Calu3 (cell line): ENCODE measurements at regions not wholly inside any gene's neighbourhood (a gene's known extent, or its start where the extent isn't known, plus 50 kb on each side); places are given as distances from the start of the nearest gene placed in this dataset.
A peak's percentile ranks its signal among the peaks of the same experiment; 100 is the strongest.

Source experiments
- BruUV-seq: library from RNA; stranded (reverse); fragments of 400-500 nt; replicated peaks from 2 replicates; lab custom pipeline; 2021; lab: Mats Ljungman, UMichigan
- CTCF ChIA-PET: fragments of 300-600 bp; sonication (Branson Sonifier 250); formaldehyde crosslinking; loops from one replicate; lab custom pipeline; 2022; ENCODE audit warnings: antibody characterized with exemption; lab: Charles Lee
- DNase-seq: peaks from one replicate; pipeline ENCODE4 v3.0.0; 2022
- H3K27ac Mint-ChIP-seq: one replicate; pipeline ENCODE4 v1.8.0; 2022; ENCODE audit warnings: mixed read lengths; ENCODE audit not compliant: unreplicated experiment
- H3K27me3 Mint-ChIP-seq: one replicate; pipeline ENCODE4 v1.8.0; 2022; ENCODE audit warnings: mixed read lengths; ENCODE audit not compliant: unreplicated experiment
- H3K36me3 Mint-ChIP-seq: one replicate; pipeline ENCODE4 v1.8.0; 2022; ENCODE audit warnings: mild to moderate bottlenecking, moderate library complexity, mixed read lengths; ENCODE audit not compliant: insufficient read depth, unreplicated experiment
- H3K4me1 Mint-ChIP-seq: one replicate; pipeline ENCODE4 v1.8.0; 2022; ENCODE audit warnings: mild to moderate bottlenecking, low read depth, mixed read lengths; ENCODE audit not compliant: unreplicated experiment
- H3K4me3 Mint-ChIP-seq: one replicate; pipeline ENCODE4 v1.8.0; 2022; ENCODE audit warnings: mild to moderate bottlenecking, low read depth, moderate library complexity, mixed read lengths; ENCODE audit not compliant: unreplicated experiment
- H3K9me3 Mint-ChIP-seq: one replicate; pipeline ENCODE4 v1.8.0; 2022; ENCODE audit warnings: low read depth, mixed read lengths; ENCODE audit not compliant: unreplicated experiment
- CTCF ChIP-seq: fragments of 200-600 bp; IDR thresholded peaks from one replicate; pipeline ENCODE4 v1.8.0; 2022; ENCODE audit warnings: antibody characterized with exemption; ENCODE audit not compliant: unreplicated experiment
- intact Hi-C: fragments of 100-400 bp; cut with micrococcal nuclease; formaldehyde crosslinking; loops from one replicate; pipeline ENCODE4 v1.10.0; 2022; ENCODE audit not compliant: unreplicated experiment

GRCh38 chr18:66694852-66695251 is 91.0 kb upstream of the CDH19 start:
- no peak for TF ChIP-seq CTCF
- H3K4me1 Mint-ChIP-seq, result peaks cover 8% of the 10 kb centered on the region
- DNase-seq, result no peak
- no peaks in the 10 kb centered on the region for H3K36me3 Mint-ChIP-seq
- BruUV-seq, result no TSS peak
- intact Hi-C loops, result no loop called here
- H3K27me3 Mint-ChIP-seq, result no peaks in the 10 kb centered on the region
- no peak overlapping the region for H3K27ac Mint-ChIP-seq
- no peak overlapping the region for H3K4me3 Mint-ChIP-seq
- CTCF ChIA-PET, result no interaction called here
- H3K9me3 Mint-ChIP-seq, result peaks cover 5% of the 10 kb centered on the region

- no peak overlapping the region for H3K4me3 Mint-ChIP-seq
- no peaks in the 10 kb centered on the region for H3K36me3 Mint-ChIP-seq
- BruUV-seq, result no TSS peak
- CTCF ChIA-PET, result no interaction called here
- H3K27me3 Mint-ChIP-seq, result no peaks in the 10 kb centered on the region
- H3K27ac Mint-ChIP-seq, result no peak overlapping the region
- peaks cover 7% of the 10 kb centered on the region for H3K4me1 Mint-ChIP-seq
- intact Hi-C loops, result no loop called here
- no peak for DNase-seq
- peaks cover 3% of the 10 kb centered on the region for H3K9me3 Mint-ChIP-seq
- no peak for TF ChIP-seq CTCF
These were observed 83.7 kb upstream of the CDH19 start for GRCh38 chr18:66687635-66688034.

- intact Hi-C loops, result no loop called here
- Mint-ChIP-seq H3K9me3 (peaks cover 1% of the 10 kb centered on the region), H3K27ac (peak overlapping the region; percentile 52), H3K4me3 (peak overlapping the region; percentile 54), H3K36me3 (no peaks in the 10 kb centered on the region), H3K27me3 (no peaks in the 10 kb centered on the region), H3K4me1 (peaks cover 10% of the 10 kb centered on the region)
- no peak for TF ChIP-seq CTCF
- DNase-seq, result no peak
- CTCF ChIA-PET, result no interaction called here
- no TSS peak for BruUV-seq
These were observed 79.0 kb upstream of the CDH19 start for GRCh38 chr18:66682855-66683322.

GRCh38 chr18:66676699-66677098 is 72.8 kb upstream of the CDH19 start:
- intact Hi-C loops, result no loop called here
- CTCF ChIA-PET, result no interaction called here

More at GRCh38 chr18:66676699-66677098, 72.8 kb upstream of the CDH19 start:
- no peak overlapping the region for H3K4me3 Mint-ChIP-seq
- peaks cover 3% of the 10 kb centered on the region for H3K9me3 Mint-ChIP-seq
- BruUV-seq, result no TSS peak
- no peak for TF ChIP-seq CTCF
- H3K27ac Mint-ChIP-seq, result no peak overlapping the region
- no peak for DNase-seq
- no peaks in the 10 kb centered on the region for H3K27me3 Mint-ChIP-seq
- no peaks in the 10 kb centered on the region for H3K4me1 Mint-ChIP-seq
- no peaks in the 10 kb centered on the region for H3K36me3 Mint-ChIP-seq
